ENCODE measurements at regions not wholly inside any gene's neighbourhood (a gene's known extent, or its start where the extent isn't known, plus 50 kb on each side); places are given as distances from the start of the nearest gene placed in this dataset.

GRCh38 chrX:122626871-122627270 is 557.2 kb upstream of the GRIA3 start (continued):
- TF ChIP-seq ZNF318 (IDR thresholded peaks at IDR 0.05; ENCODE audit: borderline replicate concordance in 1 of 2, low read depth in 1 of 2) (no peak), BRD4 (IDR thresholded peaks at IDR 0.05) (no peak), ZNF695 (CRISPR knock-in tag; IDR thresholded peaks at IDR 0.05) (no peak), ZNF408 (CRISPR knock-in tag; IDR thresholded peaks at IDR 0.05; ENCODE audit: low read depth) (no peak)

All from K562 (cell line).